GM23338 (cell line): ENCODE measurements at regions not wholly inside any gene's neighbourhood (a gene's known extent, or its start where the extent isn't known, plus 50 kb on each side); places are given as distances from the start of the nearest gene placed in this dataset.

Source experiments
- ATAC-seq: fragments of 200-7000 bp; cut with Tn5 transposase; 3 replicates; pipeline ENCODE4 v1.9.1; 2020
- DNase-seq: peaks from one replicate; pipeline ENCODE4 v3.0.0-alpha.2; 2015; ENCODE audit warnings: low spot score
- H2AFZ ChIP-seq: fragments of 200-600 bp; sonication (generic); 2 replicates; pipeline ENCODE4 v1.8.0; 2016; ENCODE audit warnings: antibody characterized with exemption, mild to moderate bottlenecking, moderate library complexity
- H3F3A ChIP-seq: fragments of 200-600 bp; sonication (generic); replicated peaks from 2 replicates; pipeline ENCODE4 v1.8.0; 2017; ENCODE audit warnings: antibody characterized with exemption, mixed run types, low read depth
- H3K27ac ChIP-seq: fragments of 200-600 bp; sonication (generic); 2 replicates; pipeline ENCODE4 v1.6.1; 2016; ENCODE audit warnings: low read depth
- H3K27me3 ChIP-seq: fragments of 200-600 bp; sonication (generic); 2 replicates; pipeline ENCODE4 v1.8.0; 2016; ENCODE audit warnings: mild to moderate bottlenecking, mixed run types, moderate library complexity; ENCODE audit not compliant: insufficient read depth
- H3K36me3 ChIP-seq: fragments of 200-600 bp; sonication (generic); 2 replicates; pipeline ENCODE4 v1.8.0; 2016; ENCODE audit warnings: mild to moderate bottlenecking; ENCODE audit not compliant: insufficient read depth
- H3K4me1 ChIP-seq: fragments of 200-600 bp; sonication (generic); 2 replicates; pipeline ENCODE4 v1.8.0; 2016; ENCODE audit warnings: mild to moderate bottlenecking, moderate library complexity; ENCODE audit not compliant: insufficient read depth
- H3K4me2 ChIP-seq: fragments of 200-600 bp; sonication (generic); 2 replicates; pipeline ENCODE4 v1.7.1; 2017; ENCODE audit warnings: mixed run types
- H3K4me3 ChIP-seq: fragments of 200-600 bp; sonication (generic); 2 replicates; pipeline ENCODE4 v1.6.1; 2016; ENCODE audit warnings: mixed run types
- H3K79me2 ChIP-seq: fragments of 200-600 bp; sonication (generic); replicated peaks from 2 replicates; pipeline ENCODE4 v1.8.0; 2017; ENCODE audit warnings: mild to moderate bottlenecking; ENCODE audit not compliant: insufficient read depth
- H3K9me2 ChIP-seq: fragments of 200-600 bp; sonication (generic); 2 replicates; pipeline ENCODE4 v1.8.0; 2017; ENCODE audit not compliant: insufficient read depth
- H4K20me1 ChIP-seq: fragments of 200-600 bp; sonication (generic); replicated peaks from 2 replicates; pipeline ENCODE4 v1.8.0; 2017; ENCODE audit warnings: mild to moderate bottlenecking; ENCODE audit not compliant: insufficient read depth
- H3K27ac Mint-ChIP-seq: 2 replicates; pipeline ENCODE4 v1.8.0; 2020; ENCODE audit warnings: inconsistent platforms, mild to moderate bottlenecking, moderate library complexity, mixed read lengths
- H3K27me3 Mint-ChIP-seq: 3 replicates; pipeline ENCODE4 v1.8.0; 2022; ENCODE audit warnings: low read depth, mild to moderate bottlenecking, moderate library complexity, mixed read lengths, inconsistent platforms; ENCODE audit not compliant: insufficient read depth, poor library complexity
- H3K36me3 Mint-ChIP-seq: 3 replicates; pipeline ENCODE4 v1.8.0; 2021; ENCODE audit warnings: low read depth, mild to moderate bottlenecking, inconsistent platforms, moderate library complexity, mixed read lengths
- H3K4me1 Mint-ChIP-seq: 3 replicates; pipeline ENCODE4 v1.8.0; 2020; ENCODE audit warnings: mild to moderate bottlenecking, inconsistent platforms, mixed read lengths
- H3K4me3 Mint-ChIP-seq: 3 replicates; pipeline ENCODE4 v1.8.0; 2021; ENCODE audit warnings: moderate library complexity, mild to moderate bottlenecking, inconsistent platforms, mixed read lengths
- H3K9me3 Mint-ChIP-seq: 3 replicates; pipeline ENCODE4 v1.8.0; 2020; ENCODE audit warnings: moderate library complexity, mild to moderate bottlenecking, inconsistent platforms, mixed read lengths
- CREB1 ChIP-seq: fragments of 250-450 bp; sonication (Bioruptor Pico); IDR thresholded peaks from 2 replicates; pipeline ENCODE4 v1.5.0; 2020; ENCODE audit warnings: low read depth, mild to moderate bottlenecking, moderate library complexity
- CTCF ChIP-seq, 2 experiments: fragments of 200-600 bp in 1 of 2; sonication (generic) in 1 of 2; conservative IDR thresholded peaks; 2 replicates each; pipeline versions ENCODE4 v1.5.1 to v1.6.1; 2016 to 2017; ENCODE audit warnings: antibody characterized with exemption in 2 of 2, low read depth in 2 of 2, mild to moderate bottlenecking in 2 of 2, moderate library complexity in 1 of 2
- ETS1 ChIP-seq: IDR thresholded peaks from 2 replicates; pipeline ENCODE4 v1.6.1; 2016; ENCODE audit warnings: antibody characterized with exemption
- EZH2 ChIP-seq: fragments of 200-600 bp; sonication (generic); IDR thresholded peaks from one replicate; pipeline ENCODE4 v1.8.0; 2017; ENCODE audit warnings: antibody characterized with exemption, mild to moderate bottlenecking, low read depth; ENCODE audit not compliant: unreplicated experiment
- EZH2phosphoT487 ChIP-seq: fragments of 200-600 bp; sonication (generic); IDR thresholded peaks from one replicate; pipeline ENCODE4 v1.8.1; 2018; ENCODE audit warnings: antibody characterized with exemption; ENCODE audit not compliant: unreplicated experiment
- JUNB ChIP-seq: IDR thresholded peaks from one replicate; pipeline ENCODE4 v1.6.1; 2016; ENCODE audit warnings: antibody characterized with exemption; ENCODE audit not compliant: unreplicated experiment
- NANOG ChIP-seq: IDR thresholded peaks from 2 replicates; pipeline ENCODE4 v1.6.1; 2016; ENCODE audit warnings: antibody characterized with exemption, borderline replicate concordance
- POLR2AphosphoS5 ChIP-seq: IDR thresholded peaks from 2 replicates; pipeline ENCODE4 v1.6.1; 2016; ENCODE audit warnings: antibody characterized with exemption, low read depth
- REST ChIP-seq: IDR thresholded peaks from one replicate; pipeline ENCODE4 v1.6.1; 2018; ENCODE audit warnings: antibody characterized with exemption; ENCODE audit not compliant: unreplicated experiment
- STAT1 ChIP-seq: IDR thresholded peaks from one replicate; pipeline ENCODE4 v1.6.1; 2016; ENCODE audit warnings: antibody characterized with exemption; ENCODE audit not compliant: unreplicated experiment
- ZNF114 ChIP-seq: fragments of 250-450 bp; sonication (Bioruptor Pico); IDR thresholded peaks from 2 replicates; pipeline ENCODE4 v1.5.0; 2020; ENCODE audit warnings: mild to moderate bottlenecking, moderate library complexity
- ZNF331 ChIP-seq: fragments of 250-450 bp; sonication (Bioruptor Pico); IDR thresholded peaks from 2 replicates; pipeline ENCODE4 v1.5.0; 2020; ENCODE audit warnings: low read depth, mild to moderate bottlenecking, moderate library complexity
- ZNF462 ChIP-seq: fragments of 250-450 bp; sonication (Bioruptor Pico); IDR thresholded peaks from 2 replicates; pipeline ENCODE4 v1.5.0; 2020; ENCODE audit warnings: mild to moderate bottlenecking, moderate library complexity

- no peak for ATAC-seq
- peaks cover 10% of the 10 kb centered on the region for H3K4me1 Mint-ChIP-seq
These were observed 57.6 kb upstream of the PKDCC start for GRCh38 chr2:41990245-41990644.

More at GRCh38 chr2:41990245-41990644, 57.6 kb upstream of the PKDCC start:
- TF ChIP-seq STAT1 = no peak
- TF ChIP-seq EZH2phosphoT487 = no peak
- TF ChIP-seq REST = no peak
- TF ChIP-seq ZNF331 (CRISPR knock-in tag) = no peak
- no peak for TF ChIP-seq ETS1
- no peak for TF ChIP-seq JUNB
- TF ChIP-seq ZNF114 (CRISPR knock-in tag) = no peak
- no peak for TF ChIP-seq EZH2
- TF ChIP-seq ZNF462 (CRISPR knock-in tag) = no peak
- TF ChIP-seq CTCF (conservative IDR thresholded peaks at IDR 0.05; ENCODE audit: low read depth in 2 of 2) = no peak
- TF ChIP-seq NANOG = no peak
- TF ChIP-seq POLR2AphosphoS5 = no peak
- TF ChIP-seq CREB1 (CRISPR knock-in tag) = no peak
- H3K4me2 ChIP-seq = no peak overlapping the region
- no peak overlapping the region for H3K27ac Mint-ChIP-seq
- H3F3A ChIP-seq = no peaks in the 10 kb centered on the region
- peaks cover 5% of the 10 kb centered on the region; the same call in 2 of the 3 replicates for H3K36me3 Mint-ChIP-seq
- H2AFZ ChIP-seq = no peak overlapping the region; the same call in 1 of the 2 replicates
- no peak for DNase-seq
- no peaks in the 10 kb centered on the region for H4K20me1 ChIP-seq
- no peak overlapping the region for H3K4me3 ChIP-seq
- no peaks in the 10 kb centered on the region for H3K36me3 ChIP-seq
- no peak overlapping the region for H3K4me3 Mint-ChIP-seq
- H3K79me2 ChIP-seq = no peaks in the 10 kb centered on the region
- H3K4me1 ChIP-seq = no peaks in the 10 kb centered on the region
- H3K27ac ChIP-seq = no peak overlapping the region
- peaks cover 7% of the 10 kb centered on the region for H3K27me3 Mint-ChIP-seq
- no peaks in the 10 kb centered on the region for H3K27me3 ChIP-seq
- H3K9me3 Mint-ChIP-seq = peaks cover 13% of the 10 kb centered on the region
- H3K9me2 ChIP-seq = 0 out of 2 replicates have a peak, but pooled peaks cover 3% of the 10 kb centered on the region
